Endothelial cell of umbilical vein (primary cell): ENCODE measurements at regions not wholly inside any gene's neighbourhood (a gene's known extent, or its start where the extent isn't known, plus 50 kb on each side); places are given as distances from the start of the nearest gene placed in this dataset.
"Not testable (repeated sequence)": the region's sequence is repeated elsewhere in the genome, so short reads cannot be mapped to it uniquely, and the experiment has no call there.

Experiments
- BruUV-seq: library from RNA; stranded (reverse); fragments of 400-500 nt; replicated peaks from 2 replicates; lab custom pipeline; 2021; lab: Mats Ljungman, UMichigan
- CTCF ChIA-PET: fragments of 300-600, 350-600 bp; sonication (Branson Sonifier 250); formaldehyde crosslinking; loops from one replicate; lab custom pipeline; 2021; ENCODE audit warnings: antibody characterized with exemption, inconsistent platforms; lab: Charles Lee
- POLR2A ChIA-PET: fragments of 300-600, 350-600 bp; sonication (Branson Sonifier 250); formaldehyde crosslinking; loops from one replicate; lab custom pipeline; 2021; ENCODE audit warnings: antibody characterized with exemption, inconsistent platforms; lab: Charles Lee
- DNase-seq: peaks from one replicate; pipeline ENCODE4 v3.0.0-alpha.2; 2011; ENCODE audit warnings: low read depth, low spot score
- FAIRE-seq: peaks from 2 replicates; lab custom pipeline; 2011; peaks lifted over from hg19 to GRCh38; lab: Jason Lieb, UNC
- H2AFZ ChIP-seq: 2 replicates; pipeline ENCODE4 v1.6.0; 2012; ENCODE audit warnings: low read depth, low read length, control low read depth, inconsistent platforms
- H3K27ac ChIP-seq: 2 replicates; pipeline ENCODE4 v1.5.1; 2011; ENCODE audit warnings: low read depth, mild to moderate bottlenecking, control low read depth, low read length, moderate library complexity; ENCODE audit not compliant: insufficient read depth
- H3K27me3 ChIP-seq, 2 experiments: 2 replicates each; pipeline versions ENCODE4 v1.6.0 to v1.6.1; 2011; ENCODE audit warnings: low read length in 2 of 2, mixed read lengths in 1 of 2; ENCODE audit not compliant: control insufficient read depth in 2 of 2, insufficient read depth in 2 of 2
- H3K36me3 ChIP-seq, 2 experiments: 2 replicates in 1 of 2; 3 replicates in 1 of 2; pipeline ENCODE4 v1.5.1; 2011; ENCODE audit warnings: low read length in 2 of 2, mild to moderate bottlenecking in 1 of 2, moderate library complexity in 1 of 2; ENCODE audit not compliant: control insufficient read depth in 2 of 2, insufficient read depth in 2 of 2; ENCODE audit errors: extremely low read depth in 1 of 2
- H3K4me1 ChIP-seq: 3 replicates; pipeline ENCODE4 v1.5.1; 2011; ENCODE audit warnings: mild to moderate bottlenecking, low read length; ENCODE audit not compliant: control insufficient read depth, insufficient read depth; ENCODE audit errors: extremely low read depth
- H3K4me2 ChIP-seq: 2 replicates; pipeline ENCODE4 v1.6.1; 2011; ENCODE audit warnings: low read length, control low read depth, mixed read lengths; ENCODE audit not compliant: insufficient read depth
- H3K4me3 ChIP-seq, 3 experiments: fragments of 200-600 bp in 1 of 3; sonication (generic), shearing (Covaris generic) in 1 of 3; replicated peaks in 1 of 3; 2 replicates each; pipeline ENCODE4 v1.5.1; 2011 to 2016; ENCODE audit warnings: control low read depth in 3 of 3, low read length in 3 of 3, mild to moderate bottlenecking in 2 of 3, inconsistent platforms in 1 of 3, low read depth in 1 of 3, moderate library complexity in 1 of 3; ENCODE audit not compliant: insufficient read depth in 1 of 3
- H3K79me2 ChIP-seq: 2 replicates; pipeline ENCODE4 v1.6.0; 2012; ENCODE audit warnings: low read length, inconsistent platforms; ENCODE audit not compliant: control insufficient read depth, insufficient read depth
- H3K9ac ChIP-seq: replicated peaks from 2 replicates; pipeline ENCODE3; 2011; ENCODE audit warnings: low read length, control low read depth; ENCODE audit not compliant: insufficient read depth; ENCODE audit errors: extremely low read depth
- H3K9me1 ChIP-seq: replicated peaks from 3 replicates; pipeline ENCODE4 v1.6.0; 2011; ENCODE audit warnings: mild to moderate bottlenecking, low read length; ENCODE audit not compliant: control insufficient read depth, insufficient read depth; ENCODE audit errors: extremely low read depth
- H3K9me3 ChIP-seq: replicated peaks from 2 replicates; pipeline ENCODE4 v1.5.1; 2012; ENCODE audit warnings: low read length, inconsistent platforms; ENCODE audit not compliant: control insufficient read depth, insufficient read depth
- H4K20me1 ChIP-seq: replicated peaks from 2 replicates; pipeline ENCODE3; 2011; ENCODE audit warnings: mild to moderate bottlenecking, low read length; ENCODE audit not compliant: control insufficient read depth, insufficient read depth; ENCODE audit errors: extremely low read depth
- EZH2 ChIP-seq: IDR thresholded peaks from 2 replicates; pipeline ENCODE4 v1.6.1; 2012; ENCODE audit warnings: borderline replicate concordance, low read depth, mild to moderate bottlenecking, moderate library complexity, low read length, inconsistent platforms; ENCODE audit not compliant: severe bottlenecking
- FOS ChIP-seq: IDR thresholded peaks from 2 replicates; pipeline ENCODE4 v1.6.1; 2011; ENCODE audit warnings: mild to moderate bottlenecking, low read length, moderate library complexity, borderline replicate concordance; ENCODE audit not compliant: insufficient read depth
- GATA2 ChIP-seq: IDR thresholded peaks from 2 replicates; pipeline ENCODE4 v1.7.0; 2011; ENCODE audit warnings: low read depth, mild to moderate bottlenecking, moderate library complexity, mixed read lengths, low read length; ENCODE audit not compliant: insufficient read length, insufficient read depth
- JUN ChIP-seq: IDR thresholded peaks from 2 replicates; pipeline ENCODE4 v1.6.1; 2011; ENCODE audit warnings: borderline replicate concordance, low read depth; ENCODE audit not compliant: insufficient read length, insufficient read depth
- MYC ChIP-seq: IDR thresholded peaks from one replicate; pipeline ENCODE4 v1.6.1; 2011; ENCODE audit warnings: mild to moderate bottlenecking, low read depth, low read length
- POLR2A ChIP-seq: IDR thresholded peaks from 2 replicates; pipeline ENCODE4 v1.6.1; 2012; ENCODE audit warnings: low read depth, mild to moderate bottlenecking, control low read depth, low read length
- POLR2AphosphoS5 ChIP-seq: IDR thresholded peaks from 2 replicates; pipeline ENCODE4 v1.6.1; 2012; ENCODE audit warnings: low read depth, mild to moderate bottlenecking, control low read depth, low read length, moderate library complexity; ENCODE audit not compliant: insufficient read depth
- dilution Hi-C: fragments of 300-500 bp; cut with MboI; formaldehyde crosslinking; loops from one replicate; pipeline ENCODE4 v1.15.0; 2019; ENCODE audit warnings: low sequenced_read_pairs; ENCODE audit not compliant: extremely low pct_ligation_motif_present
- intact Hi-C: fragments of 100-400 bp; cut with micrococcal nuclease; formaldehyde crosslinking; loops from one replicate; pipeline ENCODE4 v1.10.0; 2022
- TF ChIP-seq, protein P1 (sequence below): IDR thresholded peaks from 2 replicates; pipeline ENCODE4 v1.6.1; 2011; ENCODE audit not compliant: insufficient read depth, insufficient read length
- TF ChIP-seq, protein P2 (sequence below), 2 donors: IDR thresholded peaks; 1 replicate in 1 of 2; 2 replicates in 1 of 2; pipeline ENCODE4 v1.5.1; 2011; ENCODE audit warnings: low read length in 2 of 2, mild to moderate bottlenecking in 2 of 2, moderate library complexity in 2 of 2, control low read depth in 1 of 2, inconsistent platforms in 1 of 2, low read depth in 1 of 2; ENCODE audit not compliant: insufficient read depth in 1 of 2; ENCODE audit errors: extremely low read depth in 1 of 2

DNA sequence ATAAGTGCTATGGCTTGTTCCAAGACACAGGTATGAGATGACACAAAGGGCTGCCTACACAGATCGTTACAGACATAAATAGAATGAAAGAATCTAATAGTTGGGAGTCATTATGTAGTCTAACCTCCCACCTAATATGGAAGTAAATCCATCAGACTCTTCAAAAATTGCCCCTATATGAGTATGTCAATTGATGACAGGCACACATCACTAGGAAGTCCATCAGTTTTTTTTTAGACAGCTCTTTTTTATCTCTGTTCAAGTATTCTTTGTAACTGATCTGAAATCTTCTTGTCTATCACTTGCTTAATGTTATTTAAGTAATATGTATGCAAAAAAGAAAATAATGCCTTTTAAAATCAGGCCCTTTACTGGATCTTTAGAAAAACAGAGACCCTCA, 191.6 kb downstream of the UBE2NL start:
- H3K9ac ChIP-seq: no peak overlapping the region

DNA sequence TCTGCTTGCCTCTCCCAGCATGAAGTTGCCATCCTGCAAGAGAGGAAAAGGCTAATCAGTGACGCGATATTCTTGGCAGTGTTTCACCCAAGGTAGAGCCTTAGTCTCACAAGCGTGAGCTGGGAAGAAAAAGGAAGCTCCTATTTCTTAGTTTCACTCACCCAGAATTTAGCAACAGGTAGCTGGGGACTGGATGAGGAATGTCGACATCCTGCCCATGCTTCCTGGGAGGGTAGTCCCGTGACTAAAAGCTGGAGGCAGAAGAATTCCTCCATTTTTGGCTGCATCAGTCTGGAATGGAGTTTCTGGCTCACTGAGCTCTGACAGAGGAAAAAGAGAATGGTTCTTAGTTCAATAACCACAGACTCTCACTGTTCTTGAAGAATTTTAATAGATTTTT, 198.4 kb downstream of the UBE2NL start:
- H3K9me1 ChIP-seq, POLR2A ChIA-PET, DNase-seq, H4K20me1 ChIP-seq, H3K4me1 ChIP-seq, H3K9me3 ChIP-seq, H2AFZ ChIP-seq, H3K27ac ChIP-seq, FAIRE-seq, H3K4me3 ChIP-seq, CTCF ChIA-PET, H3K4me2 ChIP-seq, H3K9ac ChIP-seq, BruUV-seq, H3K27me3 ChIP-seq, dilution Hi-C loops, H3K36me3 ChIP-seq, intact Hi-C loops, H3K79me2 ChIP-seq: not testable (repeated sequence)

More for the DNA sequence above, 191.6 kb downstream of the UBE2NL start:
- Histone ChIP-seq H3K4me1 (no peaks in the 10 kb centered on the region), H3K79me2 (no peaks in the 10 kb centered on the region), H3K27ac (no peak overlapping the region), H2AFZ (no peak overlapping the region), H4K20me1 (no peaks in the 10 kb centered on the region), H3K4me3 (no peak overlapping the region), H3K4me2 (no peak overlapping the region), H3K9me1 (no peaks in the 10 kb centered on the region), H3K27me3 (no peaks in the 10 kb centered on the region), H3K9me3 (no peaks in the 10 kb centered on the region), H3K36me3 (no peaks in the 10 kb centered on the region)
- DNase-seq (no peak), FAIRE-seq (no peak)
- no peak for TF ChIP-seq FOS
- no peak for TF ChIP-seq JUN
- TF ChIP-seq, protein P1, sequence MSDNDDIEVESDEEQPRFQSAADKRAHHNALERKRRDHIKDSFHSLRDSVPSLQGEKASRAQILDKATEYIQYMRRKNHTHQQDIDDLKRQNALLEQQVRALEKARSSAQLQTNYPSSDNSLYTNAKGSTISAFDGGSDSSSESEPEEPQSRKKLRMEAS: no peak
- TF ChIP-seq, protein P2, sequence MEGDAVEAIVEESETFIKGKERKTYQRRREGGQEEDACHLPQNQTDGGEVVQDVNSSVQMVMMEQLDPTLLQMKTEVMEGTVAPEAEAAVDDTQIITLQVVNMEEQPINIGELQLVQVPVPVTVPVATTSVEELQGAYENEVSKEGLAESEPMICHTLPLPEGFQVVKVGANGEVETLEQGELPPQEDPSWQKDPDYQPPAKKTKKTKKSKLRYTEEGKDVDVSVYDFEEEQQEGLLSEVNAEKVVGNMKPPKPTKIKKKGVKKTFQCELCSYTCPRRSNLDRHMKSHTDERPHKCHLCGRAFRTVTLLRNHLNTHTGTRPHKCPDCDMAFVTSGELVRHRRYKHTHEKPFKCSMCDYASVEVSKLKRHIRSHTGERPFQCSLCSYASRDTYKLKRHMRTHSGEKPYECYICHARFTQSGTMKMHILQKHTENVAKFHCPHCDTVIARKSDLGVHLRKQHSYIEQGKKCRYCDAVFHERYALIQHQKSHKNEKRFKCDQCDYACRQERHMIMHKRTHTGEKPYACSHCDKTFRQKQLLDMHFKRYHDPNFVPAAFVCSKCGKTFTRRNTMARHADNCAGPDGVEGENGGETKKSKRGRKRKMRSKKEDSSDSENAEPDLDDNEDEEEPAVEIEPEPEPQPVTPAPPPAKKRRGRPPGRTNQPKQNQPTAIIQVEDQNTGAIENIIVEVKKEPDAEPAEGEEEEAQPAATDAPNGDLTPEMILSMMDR (IDR thresholded peaks at IDR 0.05; ENCODE audit: extremely low read depth in 1 of 2, insufficient read depth in 1 of 2, low read depth in 1 of 2, low read length in 2 of 2): no peak
- no peak for TF ChIP-seq GATA2
- no peak for TF ChIP-seq EZH2
- no peak for TF ChIP-seq MYC
- TF ChIP-seq POLR2AphosphoS5: no peak
- TF ChIP-seq POLR2A: no peak
- intact Hi-C loops (no loop called here), dilution Hi-C loops (no loop called here)
- POLR2A ChIA-PET: no interaction called here
- CTCF ChIA-PET: no interaction called here
- no TSS peak for BruUV-seq

DNA sequence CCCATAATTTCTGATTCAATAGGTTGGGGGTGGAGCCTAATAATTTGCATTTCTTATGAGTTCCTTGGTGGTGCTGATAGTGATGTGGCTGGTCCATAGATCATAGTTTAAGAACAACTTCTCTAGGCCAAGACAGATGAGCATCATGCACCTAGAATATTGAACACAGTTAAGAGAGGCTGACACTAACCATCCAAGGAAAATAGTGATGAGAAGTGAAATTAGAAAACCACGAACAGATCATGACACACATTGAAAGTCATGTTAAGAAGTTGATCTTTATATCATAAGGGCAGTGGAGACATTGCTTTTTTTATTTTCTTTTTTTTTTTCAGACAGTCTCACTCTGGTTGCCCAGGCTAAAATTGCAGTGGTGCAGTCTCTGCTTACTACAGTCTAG, 205.8 kb downstream of the UBE2NL start:
- dilution Hi-C loops, POLR2A ChIA-PET: not testable (repeated sequence)

More for the DNA sequence above, 205.8 kb downstream of the UBE2NL start:
- H3K4me1 ChIP-seq, CTCF ChIA-PET, H3K9me3 ChIP-seq, H3K27me3 ChIP-seq, intact Hi-C loops, H4K20me1 ChIP-seq, H2AFZ ChIP-seq, FAIRE-seq, H3K4me3 ChIP-seq, BruUV-seq, H3K9me1 ChIP-seq, H3K27ac ChIP-seq, H3K79me2 ChIP-seq, H3K9ac ChIP-seq, DNase-seq, H3K36me3 ChIP-seq, H3K4me2 ChIP-seq: not testable (repeated sequence)
